ENCODE measurements at regions not wholly inside any gene's neighbourhood (a gene's known extent, or its start where the extent isn't known, plus 50 kb on each side); places are given as distances from the start of the nearest gene placed in this dataset.

GRCh38 chr9:129561594-129562281 is 59.2 kb downstream of the C9orf50 start:
- H3K4me2 ChIP-seq (ENCODE audit: unreplicated experiment) = no peak overlapping the region
- 72% methylated on average over 28 of the region's 28 CpGs for WGBS, 2 experiments (ENCODE audit: low coverage in 1 of 2, low lambda C conversion rate in 2 of 2, missing lambda C conversion rate in 2 of 2)

GRCh38 chr9:129560881-129561306 is 60.0 kb downstream of the C9orf50 start:
- Histone ChIP-seq H3K27ac (no peak overlapping the region), H3K27me3 (replicated peaks; ENCODE audit: insufficient read depth) (no peaks in the 10 kb centered on the region), H2AFZ (no peak overlapping the region), H3K36me3 (ENCODE audit: low read depth) (no peaks in the 10 kb centered on the region), H3K9me2 (ENCODE audit: insufficient read depth) (no peaks in the 10 kb centered on the region), H4K20me1 (ENCODE audit: insufficient read depth) (no peaks in the 10 kb centered on the region), H3F3A (ENCODE audit: insufficient read depth) (no peaks in the 10 kb centered on the region), H3K4me2 (ENCODE audit: unreplicated experiment) (no peak overlapping the region), H3K9me3 (ENCODE audit: low read depth) (no peaks in the 10 kb centered on the region), H3K4me1 (ENCODE audit: insufficient read depth) (no peaks in the 10 kb centered on the region), H3K79me2 (ENCODE audit: insufficient read depth) (no peaks in the 10 kb centered on the region), H3K4me3 (no peak overlapping the region), H3K9ac (no peak overlapping the region)
- WGBS, 2 experiments (ENCODE audit: low coverage in 1 of 2, low lambda C conversion rate in 2 of 2, missing lambda C conversion rate in 2 of 2) = 91 to 92% methylated on average over 13 of the region's 13 CpGs
- DNase-seq = no peak
- TF ChIP-seq EZH2phosphoT487 (IDR thresholded peaks at IDR 0.05; ENCODE audit: insufficient read depth, low read depth) = no peak
- in situ Hi-C loops (cut with MboI) = no loop called here

More at GRCh38 chr9:129561594-129562281, 59.2 kb downstream of the C9orf50 start:
- Histone ChIP-seq H3K4me1 (ENCODE audit: insufficient read depth) (no peaks in the 10 kb centered on the region), H3K9me3 (ENCODE audit: low read depth) (no peaks in the 10 kb centered on the region), H3F3A (ENCODE audit: insufficient read depth) (no peaks in the 10 kb centered on the region), H3K9ac (no peak overlapping the region), H3K4me3 (no peak overlapping the region), H4K20me1 (ENCODE audit: insufficient read depth) (no peaks in the 10 kb centered on the region), H3K79me2 (ENCODE audit: insufficient read depth) (no peaks in the 10 kb centered on the region), H2AFZ (no peak overlapping the region), H3K27me3 (replicated peaks; ENCODE audit: insufficient read depth) (no peaks in the 10 kb centered on the region), H3K27ac (no peak overlapping the region), H3K36me3 (ENCODE audit: low read depth) (no peaks in the 10 kb centered on the region), H3K9me2 (ENCODE audit: insufficient read depth) (no peaks in the 10 kb centered on the region)
- no peak for TF ChIP-seq EZH2phosphoT487 (IDR thresholded peaks at IDR 0.05; ENCODE audit: insufficient read depth, low read depth)
- no peak for TF ChIP-seq EZH2 (IDR thresholded peaks at IDR 0.05; ENCODE audit: insufficient read depth, poor library complexity, severe bottlenecking)
- in situ Hi-C loops (cut with MboI) = no loop called here
- no peak for DNase-seq

- in situ Hi-C loops (cut with MboI) = no loop called here
These were observed 61.4 kb downstream of the C9orf50 start for GRCh38 chr9:129559506-129559881.

GRCh38 chr9:129558551-129559505 is 62.1 kb downstream of the C9orf50 start:
- H3K27ac ChIP-seq = no peak overlapping the region
- H3K9me2 ChIP-seq (ENCODE audit: insufficient read depth) = no peaks in the 10 kb centered on the region
- no peaks in the 10 kb centered on the region for H3K27me3 ChIP-seq (replicated peaks; ENCODE audit: insufficient read depth)
- no peaks in the 10 kb centered on the region for H3K9me3 ChIP-seq (ENCODE audit: low read depth)
- WGBS, 2 experiments (ENCODE audit: low coverage in 1 of 2, low lambda C conversion rate in 2 of 2, missing lambda C conversion rate in 2 of 2) = 76 to 78% methylated on average over 18 to 21 of the region's 21 CpGs
- in situ Hi-C loops (cut with MboI) = no loop called here
- no peaks in the 10 kb centered on the region for H3F3A ChIP-seq (ENCODE audit: insufficient read depth)
- H3K4me3 ChIP-seq = no peak overlapping the region
- no peaks in the 10 kb centered on the region for H4K20me1 ChIP-seq (ENCODE audit: insufficient read depth)
- H3K36me3 ChIP-seq (ENCODE audit: low read depth) = no peaks in the 10 kb centered on the region
- TF ChIP-seq EZH2 (IDR thresholded peaks at IDR 0.05; ENCODE audit: insufficient read depth, poor library complexity, severe bottlenecking) = no peak
- no peak for TF ChIP-seq EZH2phosphoT487 (IDR thresholded peaks at IDR 0.05; ENCODE audit: insufficient read depth, low read depth)
- no peaks in the 10 kb centered on the region for H3K79me2 ChIP-seq (ENCODE audit: insufficient read depth)
- no peak overlapping the region for H2AFZ ChIP-seq
- H3K4me1 ChIP-seq (ENCODE audit: insufficient read depth) = no peaks in the 10 kb centered on the region
- no peak overlapping the region for H3K9ac ChIP-seq
- no peak overlapping the region for H3K4me2 ChIP-seq (ENCODE audit: unreplicated experiment)
- DNase-seq = no peak

More at GRCh38 chr9:129559506-129559881, 61.4 kb downstream of the C9orf50 start:
- Histone ChIP-seq H3K79me2 (ENCODE audit: insufficient read depth) (no peaks in the 10 kb centered on the region), H3K36me3 (ENCODE audit: low read depth) (no peaks in the 10 kb centered on the region), H3K4me3 (no peak overlapping the region), H3K4me2 (ENCODE audit: unreplicated experiment) (no peak overlapping the region), H3K27me3 (replicated peaks; ENCODE audit: insufficient read depth) (no peaks in the 10 kb centered on the region), H3K4me1 (ENCODE audit: insufficient read depth) (no peaks in the 10 kb centered on the region), H2AFZ (no peak overlapping the region), H3K27ac (no peak overlapping the region), H3K9me3 (ENCODE audit: low read depth) (no peaks in the 10 kb centered on the region), H4K20me1 (ENCODE audit: insufficient read depth) (no peaks in the 10 kb centered on the region), H3F3A (ENCODE audit: insufficient read depth) (no peaks in the 10 kb centered on the region), H3K9me2 (ENCODE audit: insufficient read depth) (no peaks in the 10 kb centered on the region), H3K9ac (no peak overlapping the region)
- WGBS, 2 experiments (ENCODE audit: low coverage in 1 of 2, low lambda C conversion rate in 2 of 2, missing lambda C conversion rate in 2 of 2) = 95 to 100% methylated on average over 4 of the region's 4 CpGs
- DNase-seq = no peak
- TF ChIP-seq EZH2phosphoT487 (IDR thresholded peaks at IDR 0.05; ENCODE audit: insufficient read depth, low read depth) (no peak), EZH2 (IDR thresholded peaks at IDR 0.05; ENCODE audit: insufficient read depth, poor library complexity, severe bottlenecking) (no peak)

All from GM23248 (cell line).